ENCODE measurements at regions not wholly inside any gene's neighbourhood (a gene's known extent, or its start where the extent isn't known, plus 50 kb on each side); places are given as distances from the start of the nearest gene placed in this dataset.

DNA sequence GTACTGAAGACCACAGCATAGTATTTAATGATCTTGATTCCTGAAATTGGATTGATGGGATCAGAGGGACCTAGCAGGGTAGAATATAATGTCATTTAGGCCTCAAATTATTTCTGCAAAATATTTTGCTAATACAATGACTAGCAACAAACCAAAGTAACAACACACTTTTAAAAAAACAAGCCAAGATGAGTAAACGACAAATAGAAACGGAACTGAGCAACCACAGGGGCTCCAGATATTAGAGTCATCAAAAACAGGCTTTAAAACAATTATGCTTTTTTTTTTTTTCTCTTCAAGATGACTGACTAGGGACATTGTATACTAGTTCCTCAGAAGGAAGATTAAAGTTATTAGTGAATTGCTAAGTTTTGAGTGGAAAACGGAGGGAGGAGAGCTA lies 447.1 kb upstream of the MMADHC start:
- no peak for DNase-seq

DNA sequence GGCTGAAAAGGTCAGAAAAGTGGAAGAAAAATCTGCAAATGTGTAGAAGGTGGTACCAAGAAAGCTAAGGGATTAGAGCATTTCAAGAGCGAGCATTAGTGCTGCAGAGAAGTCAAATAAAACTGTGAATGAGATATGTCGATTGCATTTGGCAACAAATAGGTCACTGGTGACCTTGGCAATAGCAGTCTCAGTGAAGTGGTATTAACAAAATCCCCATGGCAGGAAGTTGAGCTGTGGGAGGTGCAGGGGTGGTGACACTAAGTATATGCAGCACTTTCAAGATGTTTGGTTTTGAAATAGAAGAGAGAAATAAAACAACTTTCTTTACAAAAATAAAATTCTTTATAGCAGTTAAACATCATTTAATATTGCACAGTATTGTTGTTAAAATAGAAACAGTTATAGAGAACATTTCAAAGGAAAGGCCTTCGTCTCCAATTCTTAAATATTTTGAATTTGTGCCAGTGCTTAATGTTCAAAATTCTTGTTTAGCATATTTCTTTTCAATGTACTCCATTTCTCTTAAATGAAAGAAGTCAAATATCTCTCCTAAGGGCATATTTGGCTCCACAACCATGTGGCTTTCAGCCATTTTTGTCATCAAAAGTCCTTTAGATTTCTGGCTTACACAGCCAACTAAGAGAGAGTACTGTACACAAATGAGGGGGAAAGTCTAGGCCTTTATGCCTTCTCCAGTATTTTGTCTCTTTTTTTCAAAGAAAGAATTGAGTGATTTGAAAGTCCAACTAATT lies 443.0 kb upstream of the MMADHC start:
- no peak for DNase-seq

DNA sequence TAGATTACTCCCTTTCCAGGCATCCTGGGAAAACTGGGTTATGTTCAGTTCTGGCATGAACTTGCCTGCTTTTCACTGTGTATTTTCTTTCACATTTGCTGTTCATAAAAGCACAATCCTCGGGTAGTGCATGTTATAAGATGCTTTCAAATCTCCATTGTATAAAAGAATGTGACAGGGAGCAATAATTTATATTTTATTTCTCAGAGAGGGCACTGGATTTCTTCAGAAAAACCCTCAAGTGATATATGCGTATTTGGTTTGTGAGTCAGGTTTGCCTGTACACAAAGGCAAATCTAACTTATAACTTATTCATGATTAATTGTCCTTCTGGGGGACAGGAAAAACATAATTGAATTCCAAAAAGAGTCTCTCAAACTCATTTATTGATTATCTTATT lies 440.7 kb upstream of the MMADHC start:
- peak; percentile 58 for DNase-seq

DNA sequence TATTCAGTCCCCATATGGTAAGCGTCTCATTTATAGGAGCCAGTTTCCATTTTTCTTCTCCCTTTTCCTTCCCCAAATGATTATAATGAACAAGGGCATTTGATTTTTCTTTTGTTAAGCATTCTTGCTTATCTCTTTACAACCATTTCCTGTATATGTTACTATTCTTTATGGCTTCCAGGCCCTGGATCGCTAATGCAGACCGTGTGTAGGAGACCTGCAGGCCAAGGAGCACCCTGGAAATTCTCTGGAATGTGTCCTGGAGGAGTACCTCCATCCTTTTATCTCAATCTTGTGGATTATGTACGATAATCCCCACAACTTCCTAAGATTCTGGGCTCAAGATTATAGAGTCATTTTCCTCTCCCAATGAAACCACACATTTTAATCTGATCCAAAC lies 439.6 kb upstream of the MMADHC start:
- DNase-seq, result peak; percentile 22

DNA sequence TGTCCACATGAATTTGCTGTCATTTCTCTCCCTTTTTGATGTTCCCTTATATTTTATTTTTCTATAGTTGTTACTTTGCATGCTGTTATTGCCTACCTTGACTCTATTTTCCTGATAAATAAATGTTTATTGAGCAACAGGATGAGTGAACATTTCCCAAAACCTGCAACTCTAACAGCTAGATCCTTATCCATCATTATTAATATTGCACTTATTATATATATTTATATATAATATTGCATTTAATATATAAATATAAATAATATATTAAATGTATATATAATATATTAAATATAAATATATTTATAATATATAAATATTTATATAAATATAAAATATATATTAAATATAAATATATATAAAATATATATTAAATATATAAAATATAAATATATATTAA lies 436.1 kb upstream of the MMADHC start:
- DNase-seq, result no peak

DNA sequence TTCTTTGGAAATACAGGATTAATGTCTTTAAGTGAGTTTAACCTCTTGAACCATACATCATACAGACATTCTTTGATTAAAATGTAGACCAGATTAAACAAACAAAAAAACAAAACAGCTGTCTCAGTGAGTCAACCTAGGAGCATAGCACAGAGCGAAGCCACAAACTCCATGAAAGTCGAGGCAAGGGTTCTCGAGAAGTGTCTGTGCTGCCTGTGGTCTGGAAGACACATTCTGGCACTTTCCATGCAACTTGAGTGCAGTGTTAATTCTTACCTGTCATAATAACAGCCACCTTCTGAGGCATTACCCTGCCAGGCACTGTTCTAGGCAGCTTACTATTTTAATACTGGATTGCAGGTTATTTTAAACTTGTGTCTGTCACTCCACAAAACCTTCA lies 435.5 kb upstream of the MMADHC start:
- no peak for DNase-seq

DNA sequence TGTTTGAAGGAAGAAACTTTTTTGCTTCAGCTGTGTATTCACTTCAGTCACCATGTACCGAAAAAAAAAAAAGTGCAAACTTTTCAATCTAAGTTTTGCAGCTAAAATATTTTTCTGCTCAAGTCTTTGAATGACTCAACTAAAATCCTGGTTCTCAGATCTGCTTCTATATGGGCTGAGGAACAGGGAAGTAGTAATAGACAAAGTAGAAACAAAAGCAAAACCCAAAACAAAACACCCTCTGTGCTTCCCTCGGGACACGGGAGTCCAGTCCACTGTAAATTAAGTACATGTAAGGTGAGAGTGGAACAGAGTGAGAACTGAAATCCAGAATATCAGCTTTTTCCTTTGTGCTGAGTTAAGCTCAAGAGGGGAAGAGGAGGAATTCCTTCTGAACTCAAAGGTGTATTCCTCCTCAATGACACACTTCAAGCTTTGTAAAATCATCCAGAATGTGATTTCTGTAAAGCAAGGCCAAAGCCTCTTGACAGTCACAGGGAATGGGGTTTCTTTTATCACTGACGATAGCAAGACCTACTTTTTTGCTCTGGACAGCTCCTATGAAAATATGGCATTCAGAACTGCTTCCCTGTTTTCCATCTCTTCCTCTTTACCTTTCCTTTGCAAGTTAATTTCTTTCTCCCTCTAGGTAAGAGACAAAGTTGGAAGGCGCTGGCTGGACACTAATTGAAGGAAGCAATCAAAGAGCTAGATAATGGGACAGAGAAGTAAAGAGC lies 433.5 kb upstream of the MMADHC start:
- DNase-seq, result no peak

DNA sequence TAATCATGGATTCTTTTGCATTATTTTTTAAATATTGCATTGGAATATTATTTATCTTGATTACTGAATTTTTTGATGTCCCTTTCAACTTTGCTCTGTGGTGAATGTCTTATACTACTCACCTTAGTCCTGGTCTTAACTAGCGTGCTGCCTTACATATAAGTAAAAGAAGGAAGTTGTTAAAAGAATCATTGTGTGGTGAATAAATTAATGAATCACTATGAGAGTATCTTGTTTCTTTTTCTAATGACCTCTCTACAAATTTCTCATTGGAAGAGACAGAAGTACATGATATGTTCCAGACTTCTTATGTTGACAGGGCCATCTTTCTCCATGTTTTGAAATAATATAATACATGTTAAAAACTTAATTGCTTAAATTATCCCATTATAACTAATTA lies 432.6 kb upstream of the MMADHC start:
- DNase-seq, result no peak

DNA sequence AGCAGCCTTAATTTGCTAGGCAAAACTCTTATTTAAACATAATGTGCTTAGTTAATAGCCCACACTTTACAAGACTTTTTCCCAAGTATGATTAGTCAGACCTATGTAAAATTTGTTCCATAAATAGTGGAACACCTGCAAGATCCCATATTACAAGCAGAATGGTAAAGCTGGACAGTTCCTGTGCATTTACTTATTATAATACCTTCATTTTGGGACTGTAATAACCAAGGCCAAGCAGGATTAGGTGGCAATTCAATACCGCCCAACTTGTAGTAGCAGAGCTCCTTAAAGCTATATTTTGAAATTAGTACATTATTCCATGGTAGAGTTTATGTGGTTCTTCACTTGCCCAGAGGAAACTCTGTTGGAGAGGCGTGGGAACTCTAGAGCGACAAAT lies 431.5 kb upstream of the MMADHC start:
- no peak for DNase-seq

DNA sequence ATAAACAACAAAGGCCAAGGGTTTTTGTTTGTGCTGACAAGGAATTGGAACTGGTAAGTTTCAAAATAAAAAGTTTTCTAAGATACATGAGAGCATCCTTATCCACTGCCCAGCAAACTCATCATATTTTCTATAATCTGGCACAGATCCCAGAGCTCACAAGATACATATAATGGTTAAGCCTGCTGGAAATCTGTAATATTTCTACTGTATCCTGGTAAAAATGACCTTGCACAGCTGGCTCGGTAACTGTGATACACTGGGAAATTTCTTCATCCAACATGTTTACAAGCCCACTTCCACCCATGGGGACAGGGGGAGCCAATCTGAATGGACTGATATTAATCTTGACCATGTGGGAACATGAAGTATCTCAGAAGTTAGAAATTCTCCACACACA lies 425.4 kb upstream of the MMADHC start:
- peak; percentile 16 for DNase-seq

DNA sequence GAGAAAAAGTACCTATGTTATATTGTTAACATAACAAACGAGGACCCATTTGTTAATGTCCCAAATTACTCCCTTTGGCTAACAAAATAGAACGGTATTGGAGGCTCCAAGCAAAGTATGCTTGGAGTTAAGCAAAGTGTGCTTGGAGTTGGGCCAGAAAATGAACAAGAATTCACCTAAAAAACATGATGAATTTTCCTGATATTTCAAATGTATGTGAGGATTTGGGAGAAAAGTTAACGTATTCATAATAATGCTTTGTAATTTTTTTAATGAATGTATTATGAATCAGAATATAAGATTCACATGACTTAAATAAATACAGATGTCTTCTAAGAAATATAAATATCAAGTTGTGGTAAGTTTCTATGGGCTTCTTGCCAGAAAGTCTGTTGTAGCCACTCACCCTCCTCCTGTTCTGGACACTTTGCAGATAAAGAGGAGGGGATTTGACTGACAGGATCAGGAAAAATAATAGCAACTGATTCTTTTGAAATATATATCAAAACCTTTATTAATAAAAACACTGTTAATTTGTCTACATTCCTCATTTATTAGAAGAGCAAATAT lies 423.7 kb upstream of the MMADHC start:
- DNase-seq, result peak; percentile 53

DNA sequence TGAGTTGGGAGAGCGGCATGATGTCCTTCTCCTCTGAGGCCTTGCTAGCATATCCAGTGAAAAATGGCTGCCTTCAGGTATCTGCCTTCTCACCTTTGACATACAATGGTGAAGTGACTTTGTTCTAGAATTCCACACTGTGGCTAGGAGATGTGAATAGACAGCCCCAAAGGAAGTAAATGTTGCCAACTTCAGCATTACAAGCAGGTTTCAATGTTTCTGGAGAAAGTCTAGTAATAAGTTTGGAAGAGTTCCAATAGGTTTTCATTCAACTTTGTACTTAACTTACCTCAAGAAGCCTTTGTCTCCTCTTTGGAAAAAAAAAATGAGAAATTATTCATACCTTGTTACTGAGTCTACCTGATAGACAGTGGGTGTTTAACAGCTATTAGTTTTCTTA lies 421.3 kb upstream of the MMADHC start:
- no peak for DNase-seq

DNA sequence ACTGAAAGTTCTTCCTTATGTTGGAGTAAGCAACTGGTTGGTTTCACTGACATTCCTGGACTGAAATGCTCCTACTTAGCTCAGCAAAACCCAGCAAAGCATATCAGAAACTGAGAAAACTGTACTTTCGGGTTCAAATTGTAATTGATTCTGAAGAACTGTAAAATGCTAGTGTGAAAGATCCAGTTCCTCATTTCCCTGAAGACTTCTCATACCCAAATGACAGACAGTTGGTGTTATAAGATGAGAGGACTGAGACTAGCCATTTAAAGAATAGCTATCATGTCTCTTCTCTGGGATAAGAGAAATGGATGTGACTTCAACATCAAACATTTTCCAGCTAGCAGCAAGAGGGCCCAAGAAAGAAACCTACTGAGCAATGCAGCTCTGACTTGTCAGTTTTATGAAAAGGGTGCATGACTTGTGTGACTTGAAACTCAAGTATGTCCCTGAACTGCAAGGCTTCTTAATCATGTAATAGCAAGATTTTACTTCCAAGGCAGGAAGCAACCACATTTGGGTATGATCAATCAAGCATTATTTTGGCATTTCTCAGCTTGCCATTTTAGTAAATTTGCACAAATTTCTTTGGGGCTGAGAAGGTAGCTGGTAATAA lies 420.3 kb upstream of the MMADHC start:
- peak; percentile 11 for DNase-seq

DNA sequence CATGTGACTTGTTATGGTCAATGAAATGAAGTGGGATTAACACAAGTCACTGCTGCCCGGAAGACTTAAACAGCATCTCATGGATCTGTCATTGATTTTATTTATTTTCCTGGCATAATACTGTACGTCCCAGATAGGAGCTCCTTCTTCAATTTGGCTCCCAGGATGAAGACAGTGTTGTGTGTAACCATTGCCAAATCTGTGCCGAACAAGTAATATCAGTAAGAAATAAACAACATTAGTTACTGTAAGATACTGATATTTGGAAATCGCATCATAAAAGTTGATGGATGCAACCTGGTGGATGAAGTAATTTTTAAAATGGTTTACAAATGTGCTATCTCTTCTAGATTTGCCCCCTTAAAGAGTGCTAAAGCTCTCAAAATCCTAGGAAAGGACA lies 419.0 kb upstream of the MMADHC start:
- DNase-seq, result no peak

DNA sequence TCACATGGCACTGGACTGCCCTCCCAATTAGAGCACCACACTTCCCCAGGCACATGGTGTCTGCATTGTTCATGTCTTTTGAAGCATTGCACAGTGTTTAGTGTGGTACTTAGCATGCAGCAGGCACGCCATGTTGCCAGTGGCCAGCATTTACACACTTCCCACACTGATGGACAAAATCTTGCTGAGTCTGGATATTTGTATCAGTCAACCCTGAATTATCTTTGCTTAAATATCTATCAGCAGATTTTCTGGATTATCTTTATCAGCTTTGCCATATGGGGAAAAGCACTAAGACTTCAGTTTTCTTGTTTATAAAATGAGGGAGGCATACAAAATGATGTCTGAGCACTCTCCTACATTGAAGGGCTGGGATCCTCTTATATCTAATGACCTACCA lies 416.0 kb upstream of the MMADHC start:
- DNase-seq, result no peak

DNA sequence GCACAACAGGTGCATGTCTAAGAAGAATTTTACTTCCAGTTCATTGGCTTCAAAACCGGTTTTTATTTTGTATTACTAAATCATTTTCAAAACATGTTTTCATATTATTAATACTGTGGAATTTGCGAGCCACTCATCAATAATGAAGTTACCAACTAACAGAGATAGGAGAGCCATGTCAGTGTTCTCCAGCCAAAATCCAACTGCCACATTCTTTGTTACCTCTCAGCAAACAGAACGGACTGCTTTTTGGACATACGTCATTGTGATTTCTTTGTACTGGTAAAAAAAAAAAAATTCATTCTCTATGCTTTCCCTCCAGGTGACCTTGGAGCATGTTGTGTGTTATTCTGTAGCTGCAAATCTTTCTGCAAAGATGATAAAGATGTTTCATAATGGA lies 414.2 kb upstream of the MMADHC start:
- no peak for DNase-seq

DNA sequence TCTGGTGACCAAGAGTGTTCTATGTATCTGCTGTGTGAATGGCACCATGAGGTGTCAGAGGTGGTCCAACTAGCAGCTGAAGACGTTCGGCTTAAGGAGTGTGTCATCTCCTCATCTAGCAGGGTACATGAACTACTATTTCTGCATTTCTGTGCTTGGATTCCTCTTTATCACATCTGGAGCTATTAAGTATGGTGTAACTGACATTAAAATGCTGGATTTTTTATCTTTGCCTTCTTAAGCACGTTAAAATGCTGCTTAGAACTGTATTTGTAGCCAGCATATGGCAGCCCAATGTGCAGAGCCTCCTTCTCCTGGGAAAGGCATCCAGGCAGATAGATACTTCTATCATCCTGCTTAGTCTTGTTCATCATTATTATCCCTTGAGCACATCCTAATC lies 409.3 kb upstream of the MMADHC start:
- DNase-seq, result no peak

DNA sequence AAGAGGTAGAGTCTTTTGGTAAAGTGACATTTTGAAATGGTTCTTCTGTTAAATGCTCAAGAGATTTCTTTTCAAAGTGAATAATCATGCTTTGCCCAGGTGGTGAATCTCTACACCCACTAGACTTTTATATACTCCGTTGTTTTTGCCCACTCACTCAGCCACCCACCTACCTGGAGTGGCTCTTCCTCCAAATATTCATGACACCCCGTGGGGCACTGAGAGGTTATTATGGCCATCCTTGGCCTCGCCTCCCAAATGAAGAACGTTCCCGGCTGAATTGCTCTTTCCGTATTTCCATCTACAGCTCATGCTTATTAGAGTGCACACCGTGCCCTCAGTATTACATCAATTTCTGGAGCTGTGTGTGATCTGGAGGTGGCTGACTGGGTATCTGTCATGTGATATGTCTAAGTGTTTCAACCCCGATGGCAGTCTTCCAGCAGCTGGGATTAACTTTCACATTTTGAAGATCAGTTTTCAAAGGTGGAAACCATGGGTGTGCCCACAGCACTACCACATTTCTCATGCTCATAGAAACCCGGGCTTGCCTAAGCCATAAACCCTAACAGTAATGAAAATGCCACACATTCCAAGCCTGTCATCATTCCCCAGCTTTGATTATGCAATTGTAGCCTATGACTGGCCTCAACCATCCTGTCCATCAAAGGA lies 406.6 kb upstream of the MMADHC start:
- peak; percentile 83 for DNase-seq

DNA sequence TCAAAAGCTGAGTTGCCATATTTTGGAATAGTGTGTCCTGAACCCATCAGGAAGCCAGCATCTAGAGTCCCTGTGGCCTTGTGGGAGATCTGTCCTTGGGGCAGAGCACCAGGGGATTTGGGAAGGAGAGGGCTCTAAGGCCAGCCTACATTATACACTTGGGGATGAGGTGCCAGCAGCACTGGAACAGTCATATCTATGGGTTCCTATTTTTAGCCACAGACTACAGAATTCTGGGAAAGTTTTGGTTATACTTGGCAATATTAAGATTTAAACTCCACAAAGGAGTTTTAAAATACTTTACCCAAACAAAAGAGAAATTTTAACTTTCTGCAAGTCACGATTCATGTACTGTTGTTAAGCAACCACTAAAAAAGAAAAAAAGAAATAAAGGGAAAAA lies 405.7 kb upstream of the MMADHC start:
- DNase-seq, result no peak

DNA sequence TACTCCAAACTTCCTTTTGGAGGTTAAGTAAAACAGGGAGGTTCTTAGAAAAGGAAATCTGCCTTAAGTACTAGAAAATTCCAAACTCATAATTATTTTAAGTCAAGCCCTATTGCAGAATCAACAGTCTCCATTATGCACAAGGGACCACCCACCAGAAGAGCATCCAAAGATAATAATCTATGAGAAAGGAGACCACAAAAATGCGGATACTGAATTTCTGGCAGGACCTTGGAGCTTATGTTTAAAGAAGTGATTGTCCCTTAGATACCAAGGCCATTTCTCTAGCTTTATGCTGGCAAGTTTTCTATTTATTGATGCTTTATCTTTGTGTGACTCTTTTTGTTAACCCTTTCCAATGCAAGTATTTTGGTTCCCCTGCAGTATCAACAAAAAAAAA lies 404.0 kb upstream of the MMADHC start:
- peak; percentile 73 for DNase-seq

DNA sequence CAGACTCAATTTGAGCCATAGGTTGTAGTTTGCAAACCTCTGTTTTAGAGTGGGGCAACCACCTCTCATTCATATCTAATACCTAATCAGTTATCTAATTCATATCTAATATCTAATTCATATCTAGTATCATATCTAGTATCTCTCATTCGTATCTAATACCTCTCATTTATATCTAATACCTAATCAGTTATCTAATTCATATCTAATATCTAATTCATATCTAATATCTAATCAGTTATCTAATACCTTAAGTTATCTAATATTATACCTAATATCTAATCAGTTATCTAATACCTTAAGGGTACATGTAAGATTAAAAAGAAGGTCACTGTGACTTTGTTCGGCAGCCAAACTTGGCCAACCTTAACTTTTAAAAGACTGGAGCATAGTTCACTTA lies 403.4 kb upstream of the MMADHC start:
- DNase-seq, result no peak

DNA sequence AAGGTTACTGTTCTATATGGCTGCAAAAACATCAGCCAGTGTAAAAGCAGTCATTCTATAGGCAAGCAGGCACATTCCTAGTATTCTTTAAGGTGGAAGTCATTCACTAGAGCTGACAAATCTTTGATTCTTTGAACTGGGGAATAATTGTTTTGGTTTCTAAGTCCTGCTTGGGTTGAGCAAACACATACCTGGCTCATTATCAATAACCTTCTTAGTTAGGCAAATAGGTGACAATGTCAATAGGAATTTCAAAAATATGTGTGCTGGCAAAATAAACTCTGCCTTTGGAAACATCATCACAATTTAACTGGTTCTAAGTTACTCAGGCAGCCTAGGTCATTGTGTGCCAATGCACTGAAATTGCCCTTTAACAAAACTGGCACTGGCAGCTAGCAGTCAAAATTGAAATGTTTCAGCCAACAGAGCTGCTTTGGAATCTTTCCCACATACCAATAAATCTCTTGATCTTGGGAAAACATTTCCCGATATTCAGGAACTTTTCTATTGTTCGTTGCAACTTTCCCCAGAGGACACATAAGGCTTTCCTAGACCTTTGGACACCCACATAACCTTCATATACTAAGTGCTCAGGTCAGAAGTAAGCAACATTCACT lies 402.0 kb upstream of the MMADHC start:
- peak; percentile 68 for DNase-seq

DNA sequence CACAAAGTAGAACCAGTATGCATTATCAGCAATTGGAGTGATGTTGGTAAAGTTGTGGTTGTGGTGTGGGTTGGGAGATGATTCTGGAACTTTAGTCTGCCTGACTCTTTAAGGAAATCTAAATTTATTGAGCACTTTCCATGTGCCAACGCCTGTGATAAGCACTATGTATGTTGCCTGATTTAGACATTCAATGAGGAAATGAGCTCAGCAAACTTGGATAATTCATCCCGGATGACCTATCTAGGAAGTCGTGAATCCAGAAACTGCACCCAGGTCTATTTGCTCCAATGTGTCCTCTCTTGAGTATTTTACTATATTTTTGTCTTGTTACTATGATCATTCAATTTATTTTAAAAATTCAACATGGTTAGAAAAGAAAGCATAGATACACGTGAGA lies 400.8 kb upstream of the MMADHC start:
- no peak for DNase-seq

Measured in fibroblast of skin of right quadriceps (primary cell).